Panc1 (cell line): ENCODE measurements at regions not wholly inside any gene's neighbourhood (a gene's known extent, or its start where the extent isn't known, plus 50 kb on each side); places are given as distances from the start of the nearest gene placed in this dataset.

Experiments used
- ATAC-seq: fragments of 200-7000 bp; cut with Tn5 transposase; 2 replicates; pipeline ENCODE4 v1.9.1; 2020; ENCODE audit warnings: mild to moderate bottlenecking, moderate library complexity
- BruUV-seq: library from RNA; stranded (reverse); fragments of 400-500 nt; replicated peaks from 2 replicates; lab custom pipeline; 2021; lab: Mats Ljungman, UMichigan
- CTCF ChIA-PET: fragments of 300-600 bp; sonication (Branson Sonifier 250); formaldehyde crosslinking; loops from one replicate; lab custom pipeline; 2022; ENCODE audit warnings: antibody characterized with exemption; lab: Charles Lee
- POLR2A ChIA-PET: fragments of 300-600 bp; sonication (Branson Sonifier 250); formaldehyde crosslinking; loops from one replicate; lab custom pipeline; 2022; ENCODE audit warnings: antibody characterized with exemption; lab: Charles Lee
- DNase-seq: peaks from one replicate; pipeline ENCODE4 v3.0.0-alpha.2; 2010; ENCODE audit warnings: low read depth, low spot score
- H3K27ac ChIP-seq: 2 replicates; pipeline ENCODE4 v1.5.1; 2011; ENCODE audit warnings: mild to moderate bottlenecking, low read length, inconsistent platforms
- H3K27me3 ChIP-seq: fragments of 200-500 bp; sonication (Bioruptor generic); 2 replicates; pipeline ENCODE4 v1.6.0; 2014; ENCODE audit warnings: low read length, inconsistent platforms; ENCODE audit not compliant: control insufficient read depth, insufficient read depth
- H3K36me3 ChIP-seq: fragments of 200-500 bp; sonication (Bioruptor generic); 2 replicates; pipeline ENCODE4 v1.5.1; 2014; ENCODE audit warnings: inconsistent platforms, mild to moderate bottlenecking, low read length, moderate library complexity; ENCODE audit not compliant: control insufficient read depth, insufficient read depth
- H3K4me1 ChIP-seq: 2 replicates; pipeline ENCODE4 v1.5.1; 2011; ENCODE audit warnings: inconsistent platforms, mild to moderate bottlenecking, low read length, moderate library complexity; ENCODE audit not compliant: control insufficient read depth, insufficient read depth
- H3K4me3 ChIP-seq, 2 experiments: 2 replicates each; pipeline ENCODE4 v1.5.1; 2011 to 2012; ENCODE audit warnings: low read depth in 2 of 2, low read length in 2 of 2, mild to moderate bottlenecking in 2 of 2, inconsistent platforms in 1 of 2, moderate library complexity in 1 of 2
- H3K9me3 ChIP-seq: fragments of 200-500 bp; sonication (Bioruptor generic); 2 replicates; pipeline ENCODE4 v1.5.1; 2014; ENCODE audit warnings: low read depth, mild to moderate bottlenecking, inconsistent platforms, low read length, moderate library complexity; ENCODE audit not compliant: control insufficient read depth, insufficient read depth
- CTCF ChIP-seq: fragments of 450-650 bp; IDR thresholded peaks from 2 replicates; pipeline ENCODE4 v1.5.1; 2017; ENCODE audit warnings: mild to moderate bottlenecking
- POLR2AphosphoS5 ChIP-seq: IDR thresholded peaks from 2 replicates; pipeline ENCODE4 v1.6.1; 2012; ENCODE audit warnings: mild to moderate bottlenecking, low read depth, low read length, moderate library complexity
- REST ChIP-seq, 2 experiments: IDR thresholded peaks; 2 replicates each; pipeline ENCODE4 v1.6.1; 2011 to 2012; ENCODE audit warnings: low read depth in 2 of 2, control low read depth in 1 of 2, low read length in 1 of 2, mild to moderate bottlenecking in 1 of 2, moderate library complexity in 1 of 2; ENCODE audit not compliant: insufficient read depth in 1 of 2
- SIN3A ChIP-seq: IDR thresholded peaks from 2 replicates; pipeline ENCODE4 v1.6.1; 2012; ENCODE audit warnings: low read depth, mild to moderate bottlenecking, low read length, moderate library complexity, borderline replicate concordance; ENCODE audit not compliant: insufficient read depth
- TCF7L2 ChIP-seq: IDR thresholded peaks from 2 replicates; pipeline ENCODE4 v1.6.1; 2011; ENCODE audit warnings: mild to moderate bottlenecking, low read depth, low read length, inconsistent platforms
- in situ Hi-C: cut with HindIII; loops from 2 replicates; pipeline ENCODE4 v1.10.0; 2016; ENCODE audit warnings: low sequenced_read_pairs, low pct_unique_long_range_greater_than_20kb
- intact Hi-C: fragments of 100-400 bp; cut with micrococcal nuclease; formaldehyde crosslinking; loops from one replicate; pipeline ENCODE4 v1.10.0; 2022; ENCODE audit not compliant: unreplicated experiment

GRCh38 chr16:65770752-65771151, 595.7 kb upstream of the CDH5 start:
- intact Hi-C loops (no loop called here), in situ Hi-C loops (no loop called here)
- Histone ChIP-seq H3K36me3 (no peaks in the 10 kb centered on the region), H3K27me3 (no peaks in the 10 kb centered on the region), H3K4me3 (no peak overlapping the region), H3K27ac (no peak overlapping the region), H3K9me3 (no peaks in the 10 kb centered on the region), H3K4me1 (no peaks in the 10 kb centered on the region)
- ATAC-seq (no peak), DNase-seq (no peak)
- CTCF ChIA-PET: no interaction called here
- TF ChIP-seq POLR2AphosphoS5 (no peak), REST (IDR thresholded peaks at IDR 0.05; ENCODE audit: insufficient read depth in 1 of 2, low read depth in 2 of 2, low read length in 1 of 2) (no peak), TCF7L2 (no peak), SIN3A (no peak), CTCF (no peak)
- POLR2A ChIA-PET: no interaction called here
- no TSS peak for BruUV-seq

GRCh38 chr16:65769776-65770438, 596.6 kb upstream of the CDH5 start:
- H3K4me1 ChIP-seq: no peaks in the 10 kb centered on the region

More at GRCh38 chr16:65769776-65770438, 596.6 kb upstream of the CDH5 start:
- in situ Hi-C loops (no loop called here), intact Hi-C loops (no loop called here)
- ChIA-PET POLR2A (no interaction called here), CTCF (no interaction called here)
- ATAC-seq: no peak
- BruUV-seq: no TSS peak
- no peaks in the 10 kb centered on the region for H3K36me3 ChIP-seq
- DNase-seq: no peak
- H3K27ac ChIP-seq: no peak overlapping the region
- TF ChIP-seq REST (IDR thresholded peaks at IDR 0.05; ENCODE audit: insufficient read depth in 1 of 2, low read depth in 2 of 2, low read length in 1 of 2) (no peak), CTCF (no peak), POLR2AphosphoS5 (no peak), TCF7L2 (no peak), SIN3A (no peak)
- H3K4me3 ChIP-seq: no peak overlapping the region
- no peaks in the 10 kb centered on the region for H3K9me3 ChIP-seq
- no peaks in the 10 kb centered on the region for H3K27me3 ChIP-seq
